ENCODE measurements at regions not wholly inside any gene's neighbourhood (a gene's known extent, or its start where the extent isn't known, plus 50 kb on each side); places are given as distances from the start of the nearest gene placed in this dataset.

GRCh38 chr3:24043168-24043567, 98.1 kb downstream of the NR1D2 start:
- TF ChIP-seq, protein P1, sequence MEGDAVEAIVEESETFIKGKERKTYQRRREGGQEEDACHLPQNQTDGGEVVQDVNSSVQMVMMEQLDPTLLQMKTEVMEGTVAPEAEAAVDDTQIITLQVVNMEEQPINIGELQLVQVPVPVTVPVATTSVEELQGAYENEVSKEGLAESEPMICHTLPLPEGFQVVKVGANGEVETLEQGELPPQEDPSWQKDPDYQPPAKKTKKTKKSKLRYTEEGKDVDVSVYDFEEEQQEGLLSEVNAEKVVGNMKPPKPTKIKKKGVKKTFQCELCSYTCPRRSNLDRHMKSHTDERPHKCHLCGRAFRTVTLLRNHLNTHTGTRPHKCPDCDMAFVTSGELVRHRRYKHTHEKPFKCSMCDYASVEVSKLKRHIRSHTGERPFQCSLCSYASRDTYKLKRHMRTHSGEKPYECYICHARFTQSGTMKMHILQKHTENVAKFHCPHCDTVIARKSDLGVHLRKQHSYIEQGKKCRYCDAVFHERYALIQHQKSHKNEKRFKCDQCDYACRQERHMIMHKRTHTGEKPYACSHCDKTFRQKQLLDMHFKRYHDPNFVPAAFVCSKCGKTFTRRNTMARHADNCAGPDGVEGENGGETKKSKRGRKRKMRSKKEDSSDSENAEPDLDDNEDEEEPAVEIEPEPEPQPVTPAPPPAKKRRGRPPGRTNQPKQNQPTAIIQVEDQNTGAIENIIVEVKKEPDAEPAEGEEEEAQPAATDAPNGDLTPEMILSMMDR (IDR thresholded peaks at IDR 0.05), result no peak
- Histone ChIP-seq H3K4me3 (peak overlapping the region in 1 of 2 donors; percentile 47), H3K27ac (peak overlapping the region; percentile 91 to 94), H3K36me3 (no peaks in the 10 kb centered on the region), H3K9me3 (no peaks in the 10 kb centered on the region), H3K27me3 (no peaks in the 10 kb centered on the region), H3K4me1 (peaks cover 8 to 53% of the 10 kb centered on the region in 2 donors)
- no peak for DNase-seq (ENCODE audit: low spot score in 2 of 2)
- intact Hi-C loops (cut with DNase I), result loop anchor here (5.0 to 10.0 kb wide), 3 partner anchors 98 to 139 kb away; partner anchors contain the start of gene NR1D2

- peak overlapping the region; percentile 91 to 94 for H3K27ac ChIP-seq
These were observed 98.9 kb downstream of the NR1D2 start for GRCh38 chr3:24043985-24044384.

DNA sequence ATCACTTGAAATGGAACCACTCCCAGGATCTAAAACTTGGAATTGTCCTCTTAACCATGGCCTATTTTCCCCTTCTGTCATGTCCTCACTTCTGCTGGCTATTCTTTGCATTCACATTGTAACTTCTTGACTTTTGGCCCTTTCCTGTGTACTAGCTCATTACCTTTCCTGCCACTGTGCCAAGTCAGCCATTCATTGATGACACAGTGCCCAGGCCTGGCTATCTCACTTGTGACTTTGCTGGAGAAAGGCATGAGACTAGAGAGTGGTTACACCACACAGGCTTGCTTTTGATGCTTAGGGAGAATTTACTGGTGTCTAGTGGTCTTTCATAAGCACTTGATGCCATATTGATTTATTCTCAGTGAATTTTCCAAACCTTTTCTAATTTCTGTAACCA, 101.1 kb downstream of the NR1D2 start:
- peak overlapping the region; percentile 91 to 94 for H3K27ac ChIP-seq
- H3K4me3 ChIP-seq, result no peak overlapping the region
- no peak for DNase-seq (ENCODE audit: low spot score in 2 of 2)
- peaks cover 8 to 41% of the 10 kb centered on the region in 2 donors for H3K4me1 ChIP-seq
- H3K27me3 ChIP-seq, result no peaks in the 10 kb centered on the region
- intact Hi-C loops (cut with DNase I), result loop anchor here (10.0 kb wide), 1 partner anchor 101 kb away; the partner anchor contains the start of gene NR1D2
- H3K9me3 ChIP-seq, result no peaks in the 10 kb centered on the region
- H3K36me3 ChIP-seq, result no peaks in the 10 kb centered on the region
- TF ChIP-seq, protein P1 (IDR thresholded peaks at IDR 0.05), result no peak

More at GRCh38 chr3:24043985-24044384, 98.9 kb downstream of the NR1D2 start:
- intact Hi-C loops (cut with DNase I), result loop anchor here (5.0 to 10.0 kb wide), 3 partner anchors 98 to 138 kb away; partner anchors contain the start of gene NR1D2
- Histone ChIP-seq H3K9me3 (no peaks in the 10 kb centered on the region), H3K4me1 (peaks cover 8 to 58% of the 10 kb centered on the region in 2 donors), H3K27me3 (no peaks in the 10 kb centered on the region), H3K36me3 (no peaks in the 10 kb centered on the region), H3K4me3 (no peak overlapping the region)
- TF ChIP-seq, protein P1 (IDR thresholded peaks at IDR 0.05), result no peak
- no peak for DNase-seq (ENCODE audit: low spot score in 2 of 2)

DNA sequence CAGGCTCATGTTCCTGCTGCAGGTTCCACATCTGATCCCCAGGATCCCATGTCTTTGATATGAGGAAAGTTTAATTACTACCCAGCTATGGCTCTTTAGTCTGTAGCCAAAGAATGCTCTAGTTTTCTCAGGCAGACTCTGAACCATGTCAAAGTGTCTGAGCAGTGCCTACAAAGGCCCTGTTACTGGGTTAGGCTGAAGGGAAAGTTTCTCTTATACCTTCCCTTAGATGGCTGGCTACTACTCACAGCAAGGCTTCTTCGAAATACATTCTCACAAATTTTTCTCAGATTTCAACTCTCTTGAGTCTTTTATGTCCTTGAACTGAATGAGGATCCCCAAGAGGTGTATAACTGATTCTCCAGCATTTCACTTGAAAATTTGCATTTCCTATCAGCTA, 102.4 kb downstream of the NR1D2 start:
- DNase-seq (ENCODE audit: low spot score in 2 of 2), result no peak
- H3K36me3 ChIP-seq, result no peaks in the 10 kb centered on the region
- TF ChIP-seq, protein P1 (IDR thresholded peaks at IDR 0.05), result no peak
- peak overlapping the region; percentile 68 to 91 for H3K27ac ChIP-seq
- no peaks in the 10 kb centered on the region for H3K9me3 ChIP-seq
- no peaks in the 10 kb centered on the region for H3K27me3 ChIP-seq
- H3K4me1 ChIP-seq, result peaks cover 8 to 34% of the 10 kb centered on the region in 2 donors
- H3K4me3 ChIP-seq, result no peak overlapping the region
- intact Hi-C loops (cut with DNase I), result loop anchor here (10.0 kb wide), 1 partner anchor 103 kb away; the partner anchor contains the start of gene NR1D2

- intact Hi-C loops (cut with DNase I), result loop anchor here (10.0 kb wide), 1 partner anchor 104 kb away; the partner anchor contains the start of gene NR1D2
- H3K27ac ChIP-seq, result peak overlapping the region in 1 of 2 donors; percentile 91
- peaks cover 4 to 23% of the 10 kb centered on the region in 2 donors for H3K4me1 ChIP-seq
- DNase-seq (ENCODE audit: low spot score in 2 of 2), result no peak
- no peaks in the 10 kb centered on the region for H3K27me3 ChIP-seq
- no peak overlapping the region for H3K4me3 ChIP-seq
- H3K36me3 ChIP-seq, result no peaks in the 10 kb centered on the region
- H3K9me3 ChIP-seq, result no peaks in the 10 kb centered on the region
- TF ChIP-seq, protein P1 (IDR thresholded peaks at IDR 0.05), result no peak
These were observed 103.8 kb downstream of the NR1D2 start for GRCh38 chr3:24048843-24049242.
